HG03432 (cell line): ENCODE measurements at regions not wholly inside any gene's neighbourhood (a gene's known extent, or its start where the extent isn't known, plus 50 kb on each side); places are given as distances from the start of the nearest gene placed in this dataset.

Experiments
- ATAC-seq: cut with Tn5 transposase; IDR thresholded peaks from one replicate; pipeline ENCODE4 v1.9.1; 2021; ENCODE audit warnings: mild to moderate bottlenecking, moderate library complexity; ENCODE audit not compliant: unreplicated experiment

DNA sequence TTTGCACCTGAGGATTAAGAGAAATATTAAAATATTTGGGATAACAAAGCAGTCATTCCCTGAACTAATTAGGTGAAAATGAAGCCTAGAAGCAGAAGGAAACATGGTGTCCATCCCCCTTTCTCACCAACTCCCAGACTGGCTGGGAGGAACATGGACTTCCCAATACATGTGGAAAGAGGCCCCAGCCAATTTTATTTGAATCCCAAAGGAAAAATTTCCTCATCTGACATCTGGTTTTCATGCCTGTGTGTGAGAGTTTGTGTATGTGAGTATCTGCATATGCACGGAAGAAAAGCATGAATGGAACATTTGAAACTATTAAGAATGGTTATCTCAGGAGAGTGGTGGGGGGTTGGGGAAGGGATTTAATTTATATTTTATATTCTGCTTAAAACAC lies 84.3 kb downstream of the COPS8 start:
- ATAC-seq, result no peak

DNA sequence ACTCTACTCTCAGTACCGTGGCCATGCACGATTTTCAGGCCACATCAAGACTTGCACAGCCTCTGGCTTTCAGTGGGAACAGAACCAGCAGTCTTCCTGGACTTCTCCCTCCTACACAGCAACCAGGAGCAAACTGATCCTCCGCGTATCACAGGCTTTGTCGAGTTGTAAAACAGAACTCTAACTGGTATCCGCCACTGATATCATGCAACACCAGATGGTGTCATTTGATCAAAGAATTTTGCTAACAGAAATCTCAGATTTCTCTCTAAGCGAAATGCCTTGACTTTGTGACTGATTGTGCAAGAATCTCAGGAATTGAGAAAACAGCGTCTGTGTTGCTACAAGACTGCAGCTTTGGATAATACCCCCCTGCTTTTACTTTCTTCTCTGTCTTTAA lies 85.7 kb downstream of the COPS8 start:
- ATAC-seq, result no peak

DNA sequence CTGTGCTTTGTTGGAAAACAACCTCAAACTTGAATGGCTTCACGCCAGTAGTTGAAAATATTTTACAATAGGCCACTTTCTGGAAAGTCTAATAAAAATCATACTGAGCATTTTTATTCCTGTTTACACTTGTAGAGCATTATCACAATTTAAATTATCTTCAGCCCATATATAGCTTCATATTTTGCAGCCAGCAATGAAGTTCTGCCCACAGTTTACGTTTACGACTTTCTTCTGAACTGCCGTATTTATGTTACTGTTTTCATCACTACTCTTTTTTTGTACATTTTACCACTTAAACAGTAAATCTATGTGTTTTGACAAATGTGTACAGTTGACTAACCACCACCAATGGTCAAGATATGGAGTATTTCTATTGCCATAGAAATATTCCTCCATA lies 86.2 kb downstream of the COPS8 start:
- no peak for ATAC-seq

DNA sequence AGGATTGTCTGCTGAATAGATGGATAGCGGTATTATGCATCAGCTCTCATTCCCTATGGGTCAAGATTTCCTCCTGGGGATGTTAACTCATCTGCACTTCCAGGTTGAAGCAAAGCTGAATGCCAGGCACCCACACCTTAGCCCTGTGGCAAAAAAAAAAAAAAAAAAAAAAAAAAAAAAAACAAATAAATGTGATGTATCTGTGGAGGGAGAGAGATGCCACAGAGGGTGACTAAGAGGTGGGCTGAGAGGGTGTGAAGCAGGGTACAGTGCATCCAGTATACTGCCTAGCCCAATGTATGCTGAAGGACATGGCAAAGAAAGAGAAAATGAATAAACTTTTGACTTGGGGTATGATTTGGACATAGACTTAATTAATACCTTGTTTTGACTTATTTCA lies 91.4 kb downstream of the COPS8 start:
- ATAC-seq, result no peak

DNA sequence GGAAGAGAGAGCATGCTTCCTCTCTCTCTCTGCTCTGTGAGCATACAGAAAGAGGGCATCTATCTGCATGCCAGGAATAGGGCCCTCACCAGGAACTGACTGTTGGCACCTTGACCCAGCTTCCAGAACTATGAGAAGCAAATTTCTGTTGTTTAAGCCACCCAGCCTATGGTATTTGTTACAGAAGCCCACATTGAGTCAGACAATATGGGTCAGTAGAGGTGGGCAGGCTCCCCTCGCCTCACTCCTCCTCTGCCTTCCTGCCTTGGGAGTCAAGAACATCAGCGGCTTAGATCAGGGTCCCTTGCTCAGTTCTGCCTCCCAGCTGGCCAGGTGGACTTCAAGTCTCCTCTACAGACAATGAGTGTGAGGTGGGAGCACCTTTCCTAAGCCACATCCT lies 92.3 kb downstream of the COPS8 start:
- ATAC-seq, result no peak

DNA sequence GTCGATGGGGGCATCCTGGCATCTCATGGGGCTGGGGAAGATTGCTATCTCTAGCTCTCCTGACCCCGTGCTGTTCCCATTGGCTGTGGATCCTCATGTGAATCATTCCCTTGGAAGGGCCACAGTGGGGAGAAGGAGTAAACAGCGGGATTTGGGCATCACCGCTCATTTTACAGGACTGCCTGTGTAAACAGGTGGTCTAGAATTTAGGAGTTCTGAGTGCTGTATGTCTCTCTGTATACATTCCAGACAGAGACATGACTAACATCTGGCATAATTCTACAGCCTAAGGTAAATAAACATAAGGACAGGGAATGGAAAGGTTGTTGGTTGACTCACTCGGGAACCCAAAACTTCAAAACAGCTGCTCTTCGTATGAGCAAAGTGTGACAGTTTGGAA lies 92.7 kb downstream of the COPS8 start:
- ATAC-seq, result no peak

DNA sequence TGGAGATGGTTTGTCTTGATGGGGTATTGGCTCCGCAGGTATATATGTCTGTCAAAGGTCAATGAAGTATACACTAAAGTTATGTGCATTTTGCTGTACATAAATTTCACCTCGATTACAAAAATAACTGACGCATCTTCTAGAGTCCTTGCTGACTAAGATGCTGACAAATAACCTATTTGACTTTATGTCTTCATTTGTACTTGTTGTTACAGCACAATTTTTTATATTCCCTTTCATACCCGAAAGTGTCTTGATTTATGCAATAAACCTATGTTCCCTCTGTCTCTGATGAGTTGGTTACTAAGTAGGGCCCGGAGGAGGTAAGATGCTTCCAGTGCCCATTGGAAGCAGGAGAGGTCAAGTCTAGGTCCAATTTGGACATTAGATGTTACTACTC lies 93.5 kb downstream of the COPS8 start:
- no peak for ATAC-seq

DNA sequence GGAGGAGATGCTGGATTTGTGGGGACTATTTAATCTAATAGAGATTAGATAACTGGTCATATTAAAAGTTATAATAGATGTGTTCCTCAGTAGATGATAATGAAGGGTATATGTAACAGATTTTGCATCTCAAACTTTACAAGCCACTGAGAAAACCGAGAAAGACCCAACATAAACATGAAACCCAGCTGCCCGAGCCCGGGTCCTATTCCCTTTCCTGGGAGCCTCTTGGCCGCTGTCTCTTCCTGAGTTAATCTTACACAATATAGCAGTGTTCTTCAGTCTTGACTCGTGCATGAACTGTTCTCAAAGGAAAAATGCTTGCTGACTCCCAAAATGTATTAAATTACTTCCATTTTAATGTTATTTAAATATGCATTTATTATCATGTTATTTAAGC lies 94.5 kb downstream of the COPS8 start:
- no peak for ATAC-seq

DNA sequence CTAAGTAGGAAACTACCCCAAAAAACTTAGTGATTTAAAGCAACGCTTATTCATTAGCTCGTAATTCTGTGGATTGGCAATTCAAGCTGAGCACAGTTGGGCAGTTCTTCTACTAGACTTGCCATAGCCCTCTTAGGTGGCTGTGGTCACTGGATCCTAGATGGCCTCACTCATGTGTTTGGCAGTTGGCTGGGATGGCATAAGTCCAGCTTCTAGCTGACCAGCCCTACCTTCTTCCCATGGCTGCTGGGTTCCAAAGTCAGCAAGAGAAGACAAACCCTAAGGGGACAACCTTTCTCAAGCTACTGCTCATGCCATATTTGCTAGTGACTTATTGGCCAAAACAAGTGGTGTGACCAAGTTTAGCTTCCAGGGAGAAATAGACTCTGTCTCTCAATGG lies 95.3 kb downstream of the COPS8 start:
- ATAC-seq, result no peak

DNA sequence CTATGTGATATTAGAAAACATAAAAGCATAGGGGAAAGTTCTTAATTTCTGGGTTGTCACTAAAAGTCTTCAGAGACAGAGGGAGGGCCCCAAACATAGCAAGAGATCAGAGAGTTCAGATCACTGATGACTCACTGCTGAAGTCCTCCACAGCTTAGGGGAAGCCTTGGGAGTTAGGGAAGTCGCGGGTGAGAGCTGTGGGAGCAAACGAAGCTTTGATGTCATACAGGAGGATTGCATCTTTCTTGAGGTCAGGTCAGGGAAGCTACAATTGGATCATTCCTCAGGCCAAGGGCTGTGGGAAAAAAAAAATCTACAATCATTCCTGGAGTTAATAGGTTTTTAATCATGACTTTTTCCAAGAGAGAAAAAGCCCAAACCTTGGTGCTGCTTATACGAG lies 96.2 kb downstream of the COPS8 start:
- no peak for ATAC-seq

DNA sequence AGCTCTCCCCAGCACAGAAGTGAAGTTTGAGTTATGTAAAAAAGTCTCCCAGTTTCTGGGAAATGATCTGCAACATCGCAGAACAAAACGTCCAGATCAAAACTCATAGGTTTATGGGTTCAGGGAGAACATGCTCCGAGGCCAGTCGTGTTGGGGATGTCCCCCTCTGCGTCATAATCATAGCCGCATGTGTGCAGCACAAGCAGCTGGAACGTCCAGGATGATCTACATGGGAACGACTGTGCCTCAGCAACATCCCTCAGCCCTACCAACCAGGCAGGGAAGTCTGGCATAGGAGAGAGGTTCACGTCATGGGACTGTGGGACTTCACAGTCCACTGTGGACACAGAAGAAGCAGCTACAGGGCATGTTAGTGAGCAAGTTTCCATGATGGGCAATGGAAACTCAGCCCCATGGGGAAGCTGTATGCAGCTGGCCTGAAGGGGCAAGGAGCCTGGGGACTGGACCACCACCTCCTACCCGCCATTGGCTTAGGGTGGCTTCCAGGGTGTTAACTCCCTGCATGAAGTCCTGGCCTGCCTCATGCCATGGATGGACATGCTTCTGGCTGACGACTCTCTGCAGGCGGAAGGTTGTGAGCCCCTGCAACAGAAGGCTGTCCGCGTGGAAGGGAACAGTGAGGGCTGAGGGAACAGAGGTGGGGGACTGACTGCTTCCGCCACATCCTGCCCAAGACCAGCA lies 96.9 kb downstream of the COPS8 start:
- no peak for ATAC-seq

DNA sequence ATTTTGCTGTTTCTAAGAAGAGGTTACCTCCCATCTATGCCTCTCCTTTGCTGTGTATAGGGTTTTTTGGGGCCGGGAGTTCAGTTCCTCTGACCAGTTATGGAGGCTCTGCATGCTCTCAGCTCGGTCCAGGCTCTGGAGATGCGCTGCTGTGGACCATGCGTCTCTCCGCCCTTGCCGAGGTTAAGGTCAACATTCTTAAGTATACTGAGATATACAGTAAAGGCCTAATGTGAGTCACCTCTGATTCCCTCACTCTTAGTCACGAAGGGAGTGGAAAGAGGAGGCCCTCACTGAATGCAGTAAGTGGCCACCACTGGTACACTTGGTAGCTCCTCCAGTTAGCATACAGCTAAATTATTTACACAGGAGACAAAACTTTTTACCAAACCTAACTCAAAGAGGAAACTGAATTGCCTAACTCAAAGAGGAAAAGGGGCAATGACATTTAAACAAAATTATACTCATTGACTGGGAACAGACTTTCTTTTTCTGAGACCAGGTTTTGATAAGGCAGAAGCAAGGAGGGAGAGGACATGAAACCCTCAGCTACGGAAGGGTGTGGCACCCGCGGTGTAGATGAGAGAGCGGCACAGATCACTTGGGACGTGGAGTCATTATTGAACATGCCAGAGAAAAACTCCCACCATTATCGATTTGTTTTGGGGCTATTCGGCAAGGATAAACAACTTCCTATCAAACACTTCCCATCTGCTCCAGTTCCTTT lies 98.7 kb downstream of the COPS8 start:
- no peak for ATAC-seq

DNA sequence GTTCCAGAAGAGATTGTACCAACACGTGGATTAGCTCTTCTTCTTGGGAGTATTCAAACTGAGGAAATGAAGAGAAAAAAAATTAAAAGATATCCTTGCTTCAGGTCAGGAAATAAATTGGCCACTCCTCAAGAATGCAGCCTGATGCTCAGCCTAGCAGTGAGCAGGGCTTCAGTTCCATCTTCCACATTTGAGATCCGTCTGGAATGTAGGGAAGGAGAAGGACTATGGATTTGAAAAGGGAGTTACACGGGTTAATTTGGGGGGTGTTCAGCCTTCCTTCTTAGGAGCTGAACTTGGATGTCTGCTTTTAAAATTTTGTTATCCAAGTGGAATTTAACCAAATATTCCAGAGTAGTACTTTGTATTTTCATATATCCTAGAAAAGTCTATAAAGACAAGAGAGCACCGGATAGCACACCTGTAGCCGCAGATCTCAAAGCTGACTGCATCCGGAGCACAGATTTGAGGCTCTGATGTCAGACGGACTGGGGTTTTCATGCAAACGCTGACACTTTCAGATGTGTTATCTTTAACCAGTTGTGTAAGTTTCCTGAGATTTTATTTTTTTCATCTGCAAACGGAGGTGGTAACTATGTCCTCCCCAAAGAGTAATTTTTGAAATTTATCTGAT lies 99.3 kb downstream of the COPS8 start:
- ATAC-seq, result no peak

DNA sequence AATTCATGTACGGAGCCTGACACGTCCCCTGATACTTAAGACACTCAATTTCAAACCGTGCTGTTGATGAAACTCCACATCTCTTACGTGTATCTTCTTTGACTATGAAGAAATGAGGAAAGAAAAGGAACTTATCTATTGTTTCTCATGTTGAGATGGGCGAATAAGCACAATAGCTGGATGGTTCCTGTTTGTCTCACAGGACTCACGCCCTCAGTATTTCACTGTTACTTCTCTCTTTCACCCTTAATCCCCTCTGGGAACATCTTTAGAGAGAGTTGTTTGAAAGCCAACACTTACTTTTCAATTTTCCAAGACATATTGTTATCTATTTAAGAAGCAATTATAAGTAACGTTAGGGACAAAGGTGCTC lies 99.8 kb downstream of the COPS8 start:
- ATAC-seq, result no peak

DNA sequence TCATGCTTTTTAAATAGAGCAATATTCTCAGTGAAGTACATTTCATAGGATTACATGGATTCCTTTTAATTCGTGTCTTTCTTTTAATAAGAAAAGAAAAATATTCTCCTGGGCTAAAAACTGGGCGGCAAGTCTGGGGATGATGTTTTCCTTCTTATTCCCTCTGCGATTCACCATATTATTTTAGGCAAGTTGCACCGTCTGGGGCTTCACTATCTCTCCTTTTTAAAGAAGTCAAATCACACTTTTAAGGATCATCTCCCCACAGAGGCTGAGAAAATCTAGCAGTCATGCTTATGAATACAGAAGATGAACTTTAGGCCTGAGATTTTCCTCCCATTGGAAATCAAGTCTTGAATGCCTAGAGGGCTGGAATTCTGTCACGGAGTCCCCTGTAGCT lies 104.1 kb downstream of the COPS8 start:
- no peak for ATAC-seq

DNA sequence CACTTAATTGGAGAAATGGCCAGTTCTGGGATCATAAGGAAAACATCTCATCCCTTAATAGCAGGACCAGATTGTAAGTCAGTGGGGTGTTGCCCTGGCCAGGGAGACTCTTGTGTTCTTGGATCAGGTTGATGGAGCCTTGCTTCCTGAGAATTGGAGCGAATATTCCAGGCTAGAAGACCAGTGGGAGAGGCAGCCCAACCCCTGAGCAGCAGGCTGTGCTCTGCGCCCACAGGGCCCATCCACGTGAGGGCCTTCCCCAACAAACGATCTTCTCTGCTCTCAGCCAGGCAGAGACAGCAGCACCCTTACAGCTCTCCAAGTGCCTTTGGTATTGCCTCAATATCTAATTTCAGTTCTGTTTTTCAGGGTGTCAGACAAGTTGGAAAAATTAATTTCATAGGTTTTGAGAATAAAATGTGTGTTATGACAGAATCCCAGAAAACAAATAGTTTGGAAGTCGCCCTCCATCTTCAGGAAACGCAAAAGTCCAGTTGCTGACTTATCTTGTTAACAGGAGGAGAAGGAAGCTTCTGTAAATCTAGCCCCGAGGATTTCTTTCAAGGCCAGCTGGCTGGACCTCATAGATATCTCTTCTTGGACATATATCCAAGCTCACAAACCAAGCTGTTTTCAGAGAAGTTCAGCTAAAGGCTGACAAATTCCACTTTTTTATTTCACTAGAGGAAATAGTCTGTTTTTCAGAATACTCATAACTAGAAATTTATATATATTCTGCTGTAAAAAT lies 105.5 kb downstream of the COPS8 start:
- no peak for ATAC-seq

DNA sequence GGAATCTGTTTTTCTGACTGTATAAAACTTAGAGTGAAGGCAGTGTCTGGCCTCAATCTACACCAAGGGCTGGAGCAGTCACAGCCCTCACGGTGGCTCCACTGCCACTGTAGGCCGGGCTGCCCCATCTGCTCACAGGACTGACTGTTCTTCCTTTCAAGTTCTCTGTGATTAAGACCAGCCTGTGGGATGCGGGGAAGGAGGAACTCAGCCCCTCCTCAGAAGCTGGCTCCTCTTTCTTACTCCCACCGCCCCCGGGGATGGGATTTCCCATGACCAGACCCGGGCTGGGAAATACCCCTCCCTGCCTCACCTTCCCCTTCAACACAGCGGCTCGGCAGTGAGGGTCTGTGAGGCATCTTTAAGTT lies 106.0 kb downstream of the COPS8 start:
- ATAC-seq, result no peak

DNA sequence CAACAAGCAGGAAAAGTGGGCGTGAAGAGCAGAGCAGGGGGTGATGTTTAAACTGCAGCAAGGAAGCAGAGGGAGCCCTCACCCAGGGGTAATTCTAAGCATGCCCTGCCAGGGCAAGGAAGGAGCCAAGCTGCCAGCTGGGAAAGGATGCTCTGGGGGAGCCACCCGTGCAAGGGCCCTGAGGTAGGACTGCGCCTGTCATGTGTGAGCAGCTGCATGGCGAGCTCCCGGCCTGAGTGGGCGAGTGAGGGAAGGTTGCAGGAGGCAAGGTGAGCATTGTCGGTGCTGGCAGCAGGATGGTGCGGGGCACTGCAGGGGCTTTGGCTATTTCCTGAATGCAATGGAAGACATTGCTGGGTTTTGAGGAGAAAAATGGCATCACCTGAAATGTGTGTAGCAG lies 107.2 kb downstream of the COPS8 start:
- no peak for ATAC-seq

DNA sequence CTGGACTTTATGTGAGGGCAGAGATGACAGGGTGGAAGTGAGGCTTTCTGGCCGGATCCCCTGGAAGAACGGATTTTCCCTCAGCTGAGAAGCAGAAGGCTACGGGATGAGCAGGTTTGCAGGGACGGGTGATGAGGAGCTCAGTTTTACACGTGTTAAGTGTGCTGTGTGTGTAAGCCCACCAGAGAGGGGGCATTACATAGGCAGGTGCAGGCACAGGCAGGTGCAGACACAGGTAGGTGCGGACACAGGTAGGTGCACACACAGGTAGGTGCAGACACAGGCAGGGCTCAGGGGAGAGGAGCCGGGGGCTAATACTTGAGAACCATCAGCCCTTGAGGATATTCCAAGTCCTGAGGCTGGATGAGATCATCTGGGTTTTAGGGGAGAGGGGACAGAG lies 107.7 kb downstream of the COPS8 start:
- ATAC-seq, result no peak

DNA sequence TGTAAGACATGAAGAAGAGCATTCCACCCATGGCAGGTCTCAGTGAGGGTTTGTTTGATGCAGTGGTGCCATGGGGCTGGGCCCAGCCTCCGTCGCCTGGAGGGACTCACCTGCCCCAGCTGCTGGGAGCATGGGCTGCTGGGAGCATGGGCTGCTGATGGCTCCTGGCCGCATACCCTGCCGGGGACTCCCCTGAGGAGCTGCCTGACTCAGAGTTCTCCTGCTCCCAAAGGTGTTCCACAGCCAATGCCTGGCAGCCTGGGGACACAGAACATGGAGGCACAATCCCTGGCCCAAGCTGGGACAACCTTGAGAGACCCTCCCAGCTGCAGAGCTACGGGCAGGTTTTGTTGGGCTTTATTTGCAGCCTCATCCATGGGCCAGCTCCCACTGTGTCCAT lies 108.4 kb downstream of the COPS8 start:
- ATAC-seq, result no peak

DNA sequence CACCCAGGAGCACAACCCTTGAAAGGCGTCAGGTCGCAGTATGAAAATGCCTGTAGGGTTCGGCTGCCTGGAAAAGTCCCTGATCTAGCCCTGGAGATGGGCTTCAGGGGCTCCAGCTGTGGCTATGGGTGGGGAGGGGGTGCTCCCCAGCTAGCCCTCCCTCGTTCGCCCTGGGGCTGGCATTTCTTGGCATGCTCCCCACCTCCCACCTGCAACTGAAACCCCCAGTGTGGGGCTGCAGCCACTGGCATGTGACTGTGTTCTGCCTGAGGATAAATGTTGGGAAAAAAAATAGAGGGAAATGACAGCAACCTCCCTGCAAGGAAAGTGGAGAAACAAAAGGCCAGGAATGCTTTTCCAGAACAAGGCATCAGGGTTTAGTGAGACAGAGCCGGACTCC lies 109.2 kb downstream of the COPS8 start:
- no peak for ATAC-seq
